ENCODE measurements at regions not wholly inside any gene's neighbourhood (a gene's known extent, or its start where the extent isn't known, plus 50 kb on each side); places are given as distances from the start of the nearest gene placed in this dataset.

- no peaks in the 10 kb centered on the region for H3K27me3 ChIP-seq
- H3K4me3 ChIP-seq = no peak overlapping the region
- no peak overlapping the region for H3K27ac ChIP-seq
- H3K4me1 ChIP-seq = no peaks in the 10 kb centered on the region
- H3K36me3 ChIP-seq = no peaks in the 10 kb centered on the region
- TF ChIP-seq CTCF (IDR thresholded peaks at IDR 0.05) (no peak), POLR2A (IDR thresholded peaks at IDR 0.05) (no peak)
- no peak for DNase-seq
- intact Hi-C loops (cut with DNase I) = no loop called here
- H3K9me3 ChIP-seq = peaks cover 0 to 33% (median 22%) of the 10 kb centered on the region in 3 donors
- 83 to 100% methylated on average over 1 of the region's 1 CpG for WGBS, 2 donors
Observed at GRCh38 chr3:104575634-104576033, 791.1 kb upstream of the ALCAM start.

- TF ChIP-seq POLR2A (IDR thresholded peaks at IDR 0.05) (no peak), CTCF (IDR thresholded peaks at IDR 0.05) (no peak)
- peaks cover 0 to 32% (median 22%) of the 10 kb centered on the region in 3 donors for H3K9me3 ChIP-seq
- no peaks in the 10 kb centered on the region for H3K36me3 ChIP-seq
- no peak overlapping the region for H3K27ac ChIP-seq
- no peaks in the 10 kb centered on the region for H3K27me3 ChIP-seq
- H3K4me3 ChIP-seq = no peak overlapping the region
- 60 to 63% methylated on average over 3 of the region's 3 CpGs for WGBS, 2 donors
- no peaks in the 10 kb centered on the region for H3K4me1 ChIP-seq
- intact Hi-C loops (cut with DNase I) = no loop called here
- no peak for DNase-seq
Observed at GRCh38 chr3:104578558-104578957, 788.2 kb upstream of the ALCAM start.

GRCh38 chr3:104582092-104582491, 784.6 kb upstream of the ALCAM start:
- Histone ChIP-seq H3K9me3 (peaks cover 0 to 12% (median 12%) of the 10 kb centered on the region in 3 donors), H3K27ac (no peak overlapping the region), H3K4me1 (no peaks in the 10 kb centered on the region), H3K27me3 (no peaks in the 10 kb centered on the region), H3K36me3 (no peaks in the 10 kb centered on the region), H3K4me3 (no peak overlapping the region)
- intact Hi-C loops (cut with DNase I) = no loop called here
- no peak for DNase-seq
- TF ChIP-seq CTCF (IDR thresholded peaks at IDR 0.05) = no peak
- TF ChIP-seq POLR2A (IDR thresholded peaks at IDR 0.05) = no peak

- Histone ChIP-seq H3K27ac (no peak overlapping the region), H3K9me3 (no peaks in the 10 kb centered on the region), H3K4me1 (no peaks in the 10 kb centered on the region), H3K4me3 (no peak overlapping the region), H3K27me3 (no peaks in the 10 kb centered on the region), H3K36me3 (no peaks in the 10 kb centered on the region)
- intact Hi-C loops (cut with DNase I) = no loop called here
- no peak for DNase-seq
- WGBS, 2 donors = 31 to 55% methylated on average over 5 of the region's 5 CpGs
- TF ChIP-seq POLR2A (IDR thresholded peaks at IDR 0.05) (no peak), CTCF (IDR thresholded peaks at IDR 0.05) (no peak)
Observed at GRCh38 chr3:104584682-104585081, 782.0 kb upstream of the ALCAM start.

- Histone ChIP-seq H3K36me3 (no peaks in the 10 kb centered on the region), H3K9me3 (no peaks in the 10 kb centered on the region), H3K4me1 (no peaks in the 10 kb centered on the region), H3K27ac (no peak overlapping the region), H3K4me3 (no peak overlapping the region), H3K27me3 (no peaks in the 10 kb centered on the region)
- TF ChIP-seq POLR2A (IDR thresholded peaks at IDR 0.05) = no peak
- no peak for TF ChIP-seq CTCF (IDR thresholded peaks at IDR 0.05)
- DNase-seq = no peak
- intact Hi-C loops (cut with DNase I) = no loop called here
Observed at GRCh38 chr3:104586344-104586743, 780.4 kb upstream of the ALCAM start.
